ENCODE measurements at regions not wholly inside any gene's neighbourhood (a gene's known extent, or its start where the extent isn't known, plus 50 kb on each side); places are given as distances from the start of the nearest gene placed in this dataset.

DNA sequence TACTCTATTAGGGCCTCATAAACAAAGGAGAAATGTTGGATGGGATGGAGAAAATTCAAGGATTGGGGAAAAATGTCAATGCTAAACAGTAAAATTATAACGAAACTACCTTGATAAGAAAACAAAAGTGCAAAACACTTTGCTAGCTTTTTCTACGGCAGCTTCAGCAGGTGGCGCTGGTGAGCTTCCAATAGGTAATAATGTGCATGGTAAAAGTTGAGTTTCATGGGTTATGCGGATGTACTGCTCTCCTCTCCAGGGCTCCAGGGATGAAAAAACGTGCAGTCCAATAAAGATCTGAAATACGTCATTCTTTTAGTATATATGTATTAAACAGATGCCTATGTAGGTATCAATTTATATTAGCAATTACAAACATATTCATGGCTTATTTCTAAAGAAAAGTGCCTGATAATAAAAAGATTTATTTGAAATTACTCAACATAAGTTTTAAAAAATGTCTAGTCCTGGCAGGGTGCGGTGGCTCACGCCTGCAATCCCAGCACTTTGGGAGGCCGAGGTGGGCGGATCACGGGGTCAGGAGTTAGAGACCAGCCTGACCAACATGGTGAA is 239.6 kb downstream of the GRXCR1 start (continued):
- TF ChIP-seq, protein P1, sequence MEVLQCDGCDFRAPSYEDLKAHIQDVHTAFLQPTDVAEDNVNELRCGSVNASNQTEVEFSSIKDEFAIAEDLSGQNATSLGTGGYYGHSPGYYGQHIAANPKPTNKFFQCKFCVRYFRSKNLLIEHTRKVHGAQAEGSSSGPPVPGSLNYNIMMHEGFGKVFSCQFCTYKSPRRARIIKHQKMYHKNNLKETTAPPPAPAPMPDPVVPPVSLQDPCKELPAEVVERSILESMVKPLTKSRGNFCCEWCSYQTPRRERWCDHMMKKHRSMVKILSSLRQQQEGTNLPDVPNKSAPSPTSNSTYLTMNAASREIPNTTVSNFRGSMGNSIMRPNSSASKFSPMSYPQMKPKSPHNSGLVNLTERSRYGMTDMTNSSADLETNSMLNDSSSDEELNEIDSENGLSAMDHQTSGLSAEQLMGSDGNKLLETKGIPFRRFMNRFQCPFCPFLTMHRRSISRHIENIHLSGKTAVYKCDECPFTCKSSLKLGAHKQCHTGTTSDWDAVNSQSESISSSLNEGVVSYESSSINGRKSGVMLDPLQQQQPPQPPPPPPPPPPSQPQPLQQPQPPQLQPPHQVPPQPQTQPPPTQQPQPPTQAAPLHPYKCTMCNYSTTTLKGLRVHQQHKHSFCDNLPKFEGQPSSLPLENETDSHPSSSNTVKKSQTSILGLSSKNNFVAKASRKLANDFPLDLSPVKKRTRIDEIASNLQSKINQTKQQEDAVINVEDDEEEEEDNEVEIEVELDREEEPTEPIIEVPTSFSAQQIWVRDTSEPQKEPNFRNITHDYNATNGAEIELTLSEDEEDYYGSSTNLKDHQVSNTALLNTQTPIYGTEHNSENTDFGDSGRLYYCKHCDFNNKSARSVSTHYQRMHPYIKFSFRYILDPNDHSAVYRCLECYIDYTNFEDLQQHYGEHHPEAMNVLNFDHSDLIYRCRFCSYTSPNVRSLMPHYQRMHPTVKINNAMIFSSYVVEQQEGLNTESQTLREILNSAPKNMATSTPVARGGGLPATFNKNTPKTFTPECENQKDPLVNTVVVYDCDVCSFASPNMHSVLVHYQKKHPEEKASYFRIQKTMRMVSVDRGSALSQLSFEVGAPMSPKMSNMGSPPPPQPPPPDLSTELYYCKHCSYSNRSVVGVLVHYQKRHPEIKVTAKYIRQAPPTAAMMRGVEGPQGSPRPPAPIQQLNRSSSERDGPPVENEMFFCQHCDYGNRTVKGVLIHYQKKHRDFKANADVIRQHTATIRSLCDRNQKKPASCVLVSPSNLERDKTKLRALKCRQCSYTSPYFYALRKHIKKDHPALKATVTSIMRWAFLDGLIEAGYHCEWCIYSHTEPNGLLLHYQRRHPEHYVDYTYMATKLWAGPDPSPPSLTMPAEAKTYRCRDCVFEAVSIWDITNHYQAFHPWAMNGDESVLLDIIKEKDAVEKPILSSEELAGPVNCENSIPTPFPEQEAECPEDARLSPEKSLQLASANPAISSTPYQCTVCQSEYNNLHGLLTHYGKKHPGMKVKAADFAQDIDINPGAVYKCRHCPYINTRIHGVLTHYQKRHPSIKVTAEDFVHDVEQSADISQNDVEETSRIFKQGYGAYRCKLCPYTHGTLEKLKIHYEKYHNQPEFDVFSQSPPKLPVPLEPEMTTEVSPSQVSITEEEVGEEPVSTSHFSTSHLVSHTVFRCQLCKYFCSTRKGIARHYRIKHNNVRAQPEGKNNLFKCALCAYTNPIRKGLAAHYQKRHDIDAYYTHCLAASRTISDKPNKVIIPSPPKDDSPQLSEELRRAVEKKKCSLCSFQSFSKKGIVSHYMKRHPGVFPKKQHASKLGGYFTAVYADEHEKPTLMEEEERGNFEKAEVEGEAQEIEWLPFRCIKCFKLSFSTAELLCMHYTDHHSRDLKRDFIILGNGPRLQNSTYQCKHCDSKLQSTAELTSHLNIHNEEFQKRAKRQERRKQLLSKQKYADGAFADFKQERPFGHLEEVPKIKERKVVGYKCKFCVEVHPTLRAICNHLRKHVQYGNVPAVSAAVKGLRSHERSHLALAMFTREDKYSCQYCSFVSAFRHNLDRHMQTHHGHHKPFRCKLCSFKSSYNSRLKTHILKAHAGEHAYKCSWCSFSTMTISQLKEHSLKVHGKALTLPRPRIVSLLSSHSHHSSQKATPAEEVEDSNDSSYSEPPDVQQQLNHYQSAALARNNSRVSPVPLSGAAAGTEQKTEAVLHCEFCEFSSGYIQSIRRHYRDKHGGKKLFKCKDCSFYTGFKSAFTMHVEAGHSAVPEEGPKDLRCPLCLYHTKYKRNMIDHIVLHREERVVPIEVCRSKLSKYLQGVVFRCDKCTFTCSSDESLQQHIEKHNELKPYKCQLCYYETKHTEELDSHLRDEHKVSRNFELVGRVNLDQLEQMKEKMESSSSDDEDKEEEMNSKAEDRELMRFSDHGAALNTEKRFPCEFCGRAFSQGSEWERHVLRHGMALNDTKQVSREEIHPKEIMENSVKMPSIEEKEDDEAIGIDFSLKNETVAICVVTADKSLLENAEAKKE (CRISPR knock-in tag; IDR thresholded peaks at IDR 0.05): no peak

DNA sequence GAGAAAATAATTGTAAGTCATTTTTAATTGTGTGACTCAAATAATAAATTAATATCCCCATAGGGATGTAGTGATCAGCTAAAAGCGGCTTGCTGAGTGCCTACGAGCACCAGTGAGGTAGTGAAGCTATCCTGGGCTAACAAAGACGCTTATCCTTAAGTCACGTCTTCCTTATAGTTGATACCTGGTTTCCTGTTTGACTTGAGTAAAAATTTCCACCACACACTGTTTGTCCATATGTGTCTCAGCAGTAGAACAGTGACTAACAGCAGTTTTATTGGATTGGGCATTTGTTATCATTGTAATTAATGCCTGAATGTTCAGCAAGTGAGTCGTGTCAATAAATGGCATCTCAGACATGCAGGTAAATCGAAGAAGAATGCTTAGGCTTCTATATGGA is 241.1 kb downstream of the GRXCR1 start:
- no peak for ATAC-seq
- Histone ChIP-seq H3K4me2 (no peak overlapping the region), H4K20me1 (replicated peaks; ENCODE audit: insufficient read depth) (no peaks in the 10 kb centered on the region), H3K9me2 (ENCODE audit: insufficient read depth) (peaks cover 8% of the 10 kb centered on the region; the same call in 1 of the 2 replicates), H3K36me3 (ENCODE audit: insufficient read depth) (no peaks in the 10 kb centered on the region), H3K27me3 (ENCODE audit: insufficient read depth) (no peaks in the 10 kb centered on the region), H3K27ac (ENCODE audit: low read depth) (no peak overlapping the region), H2AFZ (no peak overlapping the region), H3K4me3 (no peak overlapping the region), H3F3A (replicated peaks; ENCODE audit: low read depth) (no peaks in the 10 kb centered on the region), H3K4me1 (ENCODE audit: insufficient read depth) (peaks cover 21% of the 10 kb centered on the region), H3K79me2 (replicated peaks; ENCODE audit: insufficient read depth) (no peaks in the 10 kb centered on the region)
- DNase-seq (ENCODE audit: low spot score): no peak
- no peaks in the 10 kb centered on the region for H3K36me3 Mint-ChIP-seq (ENCODE audit: low read depth)
- no peak overlapping the region for H3K27ac Mint-ChIP-seq
- H3K4me1 Mint-ChIP-seq: peaks cover 18% of the 10 kb centered on the region
- H3K9me3 Mint-ChIP-seq: peaks cover 6% of the 10 kb centered on the region
- no peaks in the 10 kb centered on the region for H3K27me3 Mint-ChIP-seq (ENCODE audit: insufficient read depth, low read depth, poor library complexity)
- no peak overlapping the region for H3K4me3 Mint-ChIP-seq
- no peak for TF ChIP-seq EZH2phosphoT487 (IDR thresholded peaks at IDR 0.05; ENCODE audit: unreplicated experiment)
- no peak for TF ChIP-seq ZNF114 (CRISPR knock-in tag; IDR thresholded peaks at IDR 0.05)
- TF ChIP-seq EZH2 (IDR thresholded peaks at IDR 0.05; ENCODE audit: low read depth, unreplicated experiment): no peak
- TF ChIP-seq, protein P2, sequence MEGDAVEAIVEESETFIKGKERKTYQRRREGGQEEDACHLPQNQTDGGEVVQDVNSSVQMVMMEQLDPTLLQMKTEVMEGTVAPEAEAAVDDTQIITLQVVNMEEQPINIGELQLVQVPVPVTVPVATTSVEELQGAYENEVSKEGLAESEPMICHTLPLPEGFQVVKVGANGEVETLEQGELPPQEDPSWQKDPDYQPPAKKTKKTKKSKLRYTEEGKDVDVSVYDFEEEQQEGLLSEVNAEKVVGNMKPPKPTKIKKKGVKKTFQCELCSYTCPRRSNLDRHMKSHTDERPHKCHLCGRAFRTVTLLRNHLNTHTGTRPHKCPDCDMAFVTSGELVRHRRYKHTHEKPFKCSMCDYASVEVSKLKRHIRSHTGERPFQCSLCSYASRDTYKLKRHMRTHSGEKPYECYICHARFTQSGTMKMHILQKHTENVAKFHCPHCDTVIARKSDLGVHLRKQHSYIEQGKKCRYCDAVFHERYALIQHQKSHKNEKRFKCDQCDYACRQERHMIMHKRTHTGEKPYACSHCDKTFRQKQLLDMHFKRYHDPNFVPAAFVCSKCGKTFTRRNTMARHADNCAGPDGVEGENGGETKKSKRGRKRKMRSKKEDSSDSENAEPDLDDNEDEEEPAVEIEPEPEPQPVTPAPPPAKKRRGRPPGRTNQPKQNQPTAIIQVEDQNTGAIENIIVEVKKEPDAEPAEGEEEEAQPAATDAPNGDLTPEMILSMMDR (conservative IDR thresholded peaks at IDR 0.05; ENCODE audit: low read depth in 2 of 2): no peak
- TF ChIP-seq STAT1 (IDR thresholded peaks at IDR 0.05; ENCODE audit: unreplicated experiment): no peak
- no peak for TF ChIP-seq ZNF331 (CRISPR knock-in tag; IDR thresholded peaks at IDR 0.05; ENCODE audit: low read depth)
- TF ChIP-seq CREB1 (CRISPR knock-in tag; IDR thresholded peaks at IDR 0.05; ENCODE audit: low read depth): no peak
- TF ChIP-seq, protein P1 (CRISPR knock-in tag; IDR thresholded peaks at IDR 0.05): no peak

All from GM23338 (cell line).